ENCODE measurements at regions not wholly inside any gene's neighbourhood (a gene's known extent, or its start where the extent isn't known, plus 50 kb on each side); places are given as distances from the start of the nearest gene placed in this dataset.

- 0 out of 2 replicates have a peak, but pooled peaks have one; percentile 19 for TF ChIP-seq KDM3A (CRISPR knock-in tag; IDR thresholded peaks at IDR 0.05; ENCODE audit: low read depth)
- 0 out of 2 replicates have a peak, but pooled peaks have one; percentile 28 for TF ChIP-seq SAP130 (CRISPR knock-in tag; IDR thresholded peaks at IDR 0.05; ENCODE audit: low read depth)
- TF ChIP-seq NFATC3 (CRISPR knock-in tag; IDR thresholded peaks at IDR 0.05): no peak
- peak; percentile 56; the same call in 1 of the 2 replicates for TF ChIP-seq ZHX1 (CRISPR knock-in tag; IDR thresholded peaks at IDR 0.05; ENCODE audit: low read depth)
- TF ChIP-seq PHF21A (CRISPR knock-in tag; IDR thresholded peaks at IDR 0.05): peak; percentile 60; the same call in 1 of the 2 replicates
- TF ChIP-seq FOSL2 (CRISPR knock-in tag; IDR thresholded peaks at IDR 0.05): peak; percentile 38; the same call in 1 of the 2 replicates
- peak; percentile 46; the same call in 1 of the 2 replicates for TF ChIP-seq MTA1 (CRISPR knock-in tag; IDR thresholded peaks at IDR 0.05; ENCODE audit: borderline replicate concordance)
- TF ChIP-seq ZNF281 (CRISPR knock-in tag; IDR thresholded peaks at IDR 0.05; ENCODE audit: borderline replicate concordance): peak; percentile 7; the same call in 1 of the 2 replicates
- peak; percentile 43; the same call in 1 of the 2 replicates for TF ChIP-seq BCL6 (CRISPR knock-in tag; IDR thresholded peaks at IDR 0.05)
- peak; percentile 45; the same call in 1 of the 2 replicates for TF ChIP-seq RCOR2 (CRISPR knock-in tag; IDR thresholded peaks at IDR 0.05)
- TF ChIP-seq CREM (IDR thresholded peaks at IDR 0.05): peak; percentile 39; the same call in 1 of the 2 replicates
- TF ChIP-seq CREM (CRISPR knock-in tag; IDR thresholded peaks at IDR 0.05): no peak
- TF ChIP-seq ZNF710 (CRISPR knock-in tag; IDR thresholded peaks at IDR 0.05; ENCODE audit: borderline replicate concordance): peak; percentile 73
- TF ChIP-seq MED1 (CRISPR knock-in tag; IDR thresholded peaks at IDR 0.05): peak; percentile 71; the same call in 1 of the 2 replicates
- no peak for TF ChIP-seq ZBTB26 (CRISPR knock-in tag; IDR thresholded peaks at IDR 0.05; ENCODE audit: borderline replicate concordance)
- TF ChIP-seq ZNF574 (CRISPR knock-in tag; IDR thresholded peaks at IDR 0.05): peak; percentile 56
Measured at GRCh38 chr1:116311756-116312680, 61.0 kb upstream of the ATP1A1 start (continued).
